ENCODE measurements at regions not wholly inside any gene's neighbourhood (a gene's known extent, or its start where the extent isn't known, plus 50 kb on each side); places are given as distances from the start of the nearest gene placed in this dataset.

DNA sequence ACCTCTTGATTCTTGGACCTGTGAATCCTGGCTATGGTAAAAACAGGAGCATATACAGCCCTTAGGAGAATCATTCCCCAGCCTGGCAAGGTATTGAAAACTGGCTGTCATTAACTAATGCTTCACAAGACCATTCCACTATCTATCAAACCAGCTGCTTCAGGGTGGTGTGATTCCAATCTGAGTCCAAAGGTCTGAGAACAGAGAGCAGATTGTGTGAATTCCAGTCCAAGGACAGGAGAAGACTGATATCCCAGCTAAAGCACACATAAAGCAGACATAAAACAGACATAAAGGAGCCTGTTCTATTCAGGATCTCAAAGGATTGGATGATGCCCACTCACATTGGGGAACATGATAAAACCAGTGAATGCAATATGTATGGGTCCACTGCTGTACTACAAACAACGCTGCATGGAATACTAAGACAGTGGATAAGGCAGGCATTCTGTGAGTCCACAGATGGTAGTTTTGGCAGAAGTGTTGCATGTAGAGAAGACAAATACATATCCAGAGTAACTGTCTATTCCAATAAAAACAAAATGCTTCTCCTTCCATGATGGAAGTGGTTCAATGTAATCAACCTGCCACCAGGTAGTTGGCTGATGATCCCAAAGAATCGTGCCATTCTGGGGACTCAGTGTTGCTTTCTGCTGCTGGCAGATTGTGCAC is 363.9 kb downstream of the KCNJ3 start:
- intact Hi-C loops (cut with micrococcal nuclease) = no loop called here

GRCh38 chr2:155060896-155061295 is 362.4 kb downstream of the KCNJ3 start:
- intact Hi-C loops (cut with micrococcal nuclease) = no loop called here
- DNase-seq = no peak
- Histone ChIP-seq H3K27ac (replicated peaks) (no peak overlapping the region), H3K36me3 (no peaks in the 10 kb centered on the region), H3K4me1 (no peaks in the 10 kb centered on the region), H3K4me3 (no peak overlapping the region), H3K27me3 (ENCODE audit: low read depth) (no peaks in the 10 kb centered on the region), H3K9me3 (replicated peaks) (peaks cover 14% of the 10 kb centered on the region)
- TF ChIP-seq CTCF (IDR thresholded peaks at IDR 0.05; ENCODE audit: borderline replicate concordance) = no peak

More for the DNA sequence above, 363.9 kb downstream of the KCNJ3 start:
- Histone ChIP-seq H3K27ac (replicated peaks) (no peak overlapping the region), H3K4me3 (no peak overlapping the region), H3K36me3 (no peaks in the 10 kb centered on the region), H3K4me1 (no peaks in the 10 kb centered on the region), H3K9me3 (replicated peaks) (peaks cover 19% of the 10 kb centered on the region), H3K27me3 (ENCODE audit: low read depth) (no peaks in the 10 kb centered on the region)
- TF ChIP-seq CTCF (IDR thresholded peaks at IDR 0.05; ENCODE audit: borderline replicate concordance) = no peak
- DNase-seq = no peak

GRCh38 chr2:155054712-155055111 is 356.2 kb downstream of the KCNJ3 start:
- peaks cover under 1% of the 10 kb centered on the region for H3K9me3 ChIP-seq (replicated peaks)
- intact Hi-C loops (cut with micrococcal nuclease) = no loop called here
- no peak for TF ChIP-seq CTCF (IDR thresholded peaks at IDR 0.05; ENCODE audit: borderline replicate concordance)
- H3K4me3 ChIP-seq = no peak overlapping the region
- DNase-seq = no peak
- no peaks in the 10 kb centered on the region for H3K36me3 ChIP-seq
- H3K4me1 ChIP-seq = no peaks in the 10 kb centered on the region
- no peaks in the 10 kb centered on the region for H3K27me3 ChIP-seq (ENCODE audit: low read depth)
- no peak overlapping the region for H3K27ac ChIP-seq (replicated peaks)

DNA sequence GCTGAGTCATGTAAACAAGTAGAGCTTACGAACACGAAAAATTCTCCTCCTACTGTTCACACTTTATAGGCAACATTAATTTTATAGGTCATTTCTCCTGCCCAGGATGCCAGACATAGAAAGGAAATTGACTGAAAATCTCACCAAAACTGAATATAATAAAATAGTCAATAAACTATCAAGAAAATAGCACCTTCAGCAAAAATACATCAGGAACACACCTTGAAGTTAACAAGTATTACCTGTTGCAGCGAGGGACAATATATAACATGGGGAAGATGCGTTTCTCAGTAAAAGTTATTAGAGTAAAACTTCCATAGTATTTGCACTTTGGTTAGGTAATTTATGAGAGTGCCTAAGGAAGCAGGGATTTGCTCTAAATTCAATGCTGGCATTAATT is 344.6 kb downstream of the KCNJ3 start:
- no peak overlapping the region for H3K4me3 ChIP-seq

GRCh38 chr2:155035308-155035707 is 336.8 kb downstream of the KCNJ3 start:
- Histone ChIP-seq H3K9me3 (replicated peaks) (no peaks in the 10 kb centered on the region), H3K27ac (replicated peaks) (no peak overlapping the region), H3K27me3 (ENCODE audit: low read depth) (no peaks in the 10 kb centered on the region), H3K36me3 (no peaks in the 10 kb centered on the region), H3K4me1 (no peaks in the 10 kb centered on the region), H3K4me3 (no peak overlapping the region)
- DNase-seq = no peak
- intact Hi-C loops (cut with micrococcal nuclease) = no loop called here
- TF ChIP-seq CTCF (IDR thresholded peaks at IDR 0.05; ENCODE audit: borderline replicate concordance) = no peak

More for the DNA sequence above, 344.6 kb downstream of the KCNJ3 start:
- no peaks in the 10 kb centered on the region for H3K36me3 ChIP-seq
- no peaks in the 10 kb centered on the region for H3K27me3 ChIP-seq (ENCODE audit: low read depth)
- no peak overlapping the region for H3K27ac ChIP-seq (replicated peaks)
- H3K4me1 ChIP-seq = no peaks in the 10 kb centered on the region
- intact Hi-C loops (cut with micrococcal nuclease) = no loop called here
- no peak for TF ChIP-seq CTCF (IDR thresholded peaks at IDR 0.05; ENCODE audit: borderline replicate concordance)
- H3K9me3 ChIP-seq (replicated peaks) = no peaks in the 10 kb centered on the region
- no peak for DNase-seq

Data from left ventricle myocardium inferior (tissue), 1 donor.